ENCODE measurements at regions not wholly inside any gene's neighbourhood (a gene's known extent, or its start where the extent isn't known, plus 50 kb on each side); places are given as distances from the start of the nearest gene placed in this dataset.

- TF ChIP-seq POLR2AphosphoS5 (IDR thresholded peaks at IDR 0.05; ENCODE audit: low read depth, low read length) (no peak), POLR2A (IDR thresholded peaks at IDR 0.05; ENCODE audit: low read depth, low read length) (no peak), SPI1 (IDR thresholded peaks at IDR 0.05; ENCODE audit: low read depth, low read length) (no peak)
Observed at GRCh38 chr13:47546391-47547225, 454.5 kb downstream of the SUCLA2 start.
